OCI-LY7 (cell line): ENCODE measurements at regions not wholly inside any gene's neighbourhood (a gene's known extent, or its start where the extent isn't known, plus 50 kb on each side); places are given as distances from the start of the nearest gene placed in this dataset.

ENCODE experiments used
- EZH2phosphoT487 ChIP-seq: fragments of 200-600 bp; sonication (generic); IDR thresholded peaks from 2 replicates; pipeline ENCODE4 v1.6.1; 2018; ENCODE audit warnings: low read depth, borderline replicate concordance, mild to moderate bottlenecking, mixed run types, antibody characterized with exemption, low read length, moderate library complexity, mixed read lengths
- TF ChIP-seq, protein P1 (sequence below): fragments of 200-600 bp; sonication (generic); conservative IDR thresholded peaks from 2 replicates; pipeline ENCODE4 v1.5.1; 2014; ENCODE audit warnings: mild to moderate bottlenecking, antibody characterized with exemption, low read length, moderate library complexity, mixed read lengths

- TF ChIP-seq, protein P1, sequence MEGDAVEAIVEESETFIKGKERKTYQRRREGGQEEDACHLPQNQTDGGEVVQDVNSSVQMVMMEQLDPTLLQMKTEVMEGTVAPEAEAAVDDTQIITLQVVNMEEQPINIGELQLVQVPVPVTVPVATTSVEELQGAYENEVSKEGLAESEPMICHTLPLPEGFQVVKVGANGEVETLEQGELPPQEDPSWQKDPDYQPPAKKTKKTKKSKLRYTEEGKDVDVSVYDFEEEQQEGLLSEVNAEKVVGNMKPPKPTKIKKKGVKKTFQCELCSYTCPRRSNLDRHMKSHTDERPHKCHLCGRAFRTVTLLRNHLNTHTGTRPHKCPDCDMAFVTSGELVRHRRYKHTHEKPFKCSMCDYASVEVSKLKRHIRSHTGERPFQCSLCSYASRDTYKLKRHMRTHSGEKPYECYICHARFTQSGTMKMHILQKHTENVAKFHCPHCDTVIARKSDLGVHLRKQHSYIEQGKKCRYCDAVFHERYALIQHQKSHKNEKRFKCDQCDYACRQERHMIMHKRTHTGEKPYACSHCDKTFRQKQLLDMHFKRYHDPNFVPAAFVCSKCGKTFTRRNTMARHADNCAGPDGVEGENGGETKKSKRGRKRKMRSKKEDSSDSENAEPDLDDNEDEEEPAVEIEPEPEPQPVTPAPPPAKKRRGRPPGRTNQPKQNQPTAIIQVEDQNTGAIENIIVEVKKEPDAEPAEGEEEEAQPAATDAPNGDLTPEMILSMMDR, result no peak
- TF ChIP-seq EZH2phosphoT487, result no peak
Observed at GRCh38 chr1:90206260-90206659, 211.3 kb downstream of the ZNF326 start.
